NCI-H1105 (cell line): ENCODE measurements at regions not wholly inside any gene's neighbourhood (a gene's known extent, or its start where the extent isn't known, plus 50 kb on each side); places are given as distances from the start of the nearest gene placed in this dataset.
"Not testable (repeated sequence)": the region's sequence is repeated elsewhere in the genome, so short reads cannot be mapped to it uniquely, and the experiment has no call there.

Experiments used
- DNase-seq: peaks from one replicate; lab custom pipeline; 2025; lab: John Stamatoyannopoulos, UW

DNA sequence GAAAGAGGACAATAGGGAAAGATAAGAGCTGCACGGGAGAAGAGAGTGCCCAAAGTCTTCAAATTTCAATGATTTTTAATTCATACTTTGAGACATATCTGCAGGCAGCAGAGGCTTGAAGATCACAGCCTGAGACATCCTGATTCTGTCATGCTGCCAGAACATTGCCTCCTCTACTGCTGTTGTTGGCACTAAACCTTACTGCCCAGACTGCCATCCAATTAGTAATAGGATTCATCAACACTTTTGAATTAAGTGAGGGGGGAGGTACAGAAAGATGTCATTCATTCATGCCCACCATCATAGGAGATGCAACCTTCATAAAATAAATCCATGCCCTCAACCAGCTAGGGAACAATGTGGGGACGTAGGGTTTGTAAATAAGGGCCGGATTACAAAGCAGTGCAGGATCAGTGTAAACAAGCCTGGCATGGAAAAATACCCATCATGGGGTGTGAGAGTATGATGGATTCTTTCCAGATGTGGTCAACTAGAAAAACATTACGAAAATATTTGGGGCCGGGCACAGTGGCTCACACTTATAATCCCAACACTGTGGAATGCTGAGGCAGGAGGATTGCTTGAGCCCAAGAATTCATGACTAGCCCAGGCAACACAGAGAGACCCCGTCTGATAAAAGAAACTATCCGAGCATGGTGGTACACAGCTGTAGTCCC is 122.1 kb upstream of the DAPK1 start:
- DNase-seq: no peak

DNA sequence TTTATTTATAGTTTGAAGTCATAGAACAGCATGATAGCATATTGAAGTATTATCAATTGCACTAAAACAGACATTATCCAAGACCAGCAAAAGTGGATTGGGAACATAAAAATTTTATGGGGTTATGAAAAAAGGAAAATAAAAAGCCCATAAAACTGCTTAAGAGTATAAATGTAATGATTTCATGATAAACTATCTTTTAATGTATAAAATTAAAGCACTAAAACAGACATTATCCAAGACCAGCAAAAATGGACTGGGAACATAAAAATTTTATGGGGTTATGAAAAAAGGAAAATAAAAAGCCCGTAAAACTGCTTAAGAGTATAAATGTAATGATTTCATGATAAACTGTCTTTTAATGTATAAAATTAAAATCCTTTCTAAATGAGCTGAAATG is 119.0 kb upstream of the DAPK1 start:
- no peak for DNase-seq

DNA sequence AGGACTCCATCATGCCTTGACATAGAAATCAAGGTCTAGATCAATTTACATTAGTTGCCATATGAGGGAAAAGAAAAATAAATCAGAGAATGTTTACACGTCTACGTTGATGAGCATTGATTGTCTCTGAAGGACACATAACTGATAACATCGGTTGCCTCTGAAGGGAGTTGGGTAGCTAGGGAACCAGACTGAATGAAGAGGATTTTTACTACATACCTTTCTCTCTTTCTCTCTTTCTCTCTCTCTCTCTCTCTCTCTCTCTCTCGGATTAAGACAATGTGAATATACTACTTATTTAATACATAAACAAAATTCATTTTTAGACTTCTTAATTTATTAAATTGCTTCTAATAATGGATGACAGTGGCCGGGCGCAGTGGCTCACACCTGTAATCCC is 118.4 kb upstream of the DAPK1 start:
- DNase-seq: no peak

DNA sequence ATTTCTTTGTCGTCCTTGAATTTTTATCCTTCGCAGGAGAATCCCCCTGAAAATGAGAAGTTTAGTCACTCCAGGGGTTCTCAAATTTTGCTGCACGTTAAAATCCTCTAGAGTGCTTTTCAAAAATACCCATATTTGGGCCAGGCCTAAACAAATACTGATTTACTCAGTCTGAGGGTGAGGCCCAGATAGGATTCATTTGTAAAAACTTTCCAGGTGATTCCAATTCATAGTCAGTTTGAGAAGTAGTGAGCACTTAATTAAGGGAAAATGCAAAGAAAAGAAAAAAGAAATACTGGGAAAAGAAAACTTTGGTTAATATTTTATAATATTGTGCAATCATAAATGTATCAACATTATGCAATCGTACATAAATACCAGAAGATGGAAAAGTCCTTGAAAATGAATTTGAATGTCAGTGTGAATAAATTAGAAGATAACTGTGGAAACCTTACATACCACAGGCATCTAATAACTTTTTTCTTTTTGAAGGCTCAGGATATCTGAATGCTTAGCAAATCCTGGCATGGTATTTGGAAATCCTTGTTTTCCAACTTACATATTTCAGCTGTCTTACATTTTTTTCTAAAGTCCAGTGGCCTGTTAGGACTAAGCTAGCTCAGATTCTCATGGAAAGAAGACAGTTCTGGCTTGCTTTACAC is 116.5 kb upstream of the DAPK1 start:
- no peak for DNase-seq

DNA sequence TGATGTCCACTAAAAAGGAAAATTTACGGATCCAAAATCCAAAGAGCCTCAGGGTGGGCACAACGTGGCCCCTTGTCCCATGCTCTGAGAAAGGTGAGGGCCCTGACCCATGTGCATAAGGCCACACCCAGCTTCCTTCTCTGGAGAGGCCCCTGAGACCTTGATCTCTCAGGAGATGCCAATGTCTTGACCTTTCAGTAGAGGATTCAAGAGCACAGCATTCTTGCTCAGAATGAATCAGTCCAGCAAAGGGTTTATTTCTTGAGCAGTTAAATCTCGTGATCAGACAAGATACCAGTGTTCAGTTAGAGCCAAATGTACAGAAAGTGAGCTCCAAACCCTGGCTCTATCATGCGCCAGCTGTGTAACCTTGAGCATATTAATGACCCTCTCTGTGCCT is 115.9 kb upstream of the DAPK1 start:
- DNase-seq: no peak

DNA sequence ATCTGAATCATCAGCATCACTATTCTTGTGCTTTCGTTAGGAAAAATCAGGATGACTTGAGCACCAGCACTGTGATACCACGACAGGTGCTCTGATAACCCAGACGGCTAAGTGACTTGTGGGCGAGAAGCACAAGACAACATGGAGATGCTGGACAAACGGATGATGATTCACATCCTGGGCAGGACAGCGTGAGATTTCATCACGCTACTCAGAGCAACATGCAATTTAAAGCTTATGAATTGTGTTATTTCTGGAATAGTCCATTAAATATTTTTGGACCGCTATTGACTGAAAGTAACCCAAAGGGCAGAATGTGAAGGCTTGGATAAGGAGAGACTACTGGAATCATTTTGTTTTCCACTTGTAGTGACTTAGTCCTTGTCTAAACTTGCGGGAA is 114.8 kb upstream of the DAPK1 start:
- DNase-seq: no peak

DNA sequence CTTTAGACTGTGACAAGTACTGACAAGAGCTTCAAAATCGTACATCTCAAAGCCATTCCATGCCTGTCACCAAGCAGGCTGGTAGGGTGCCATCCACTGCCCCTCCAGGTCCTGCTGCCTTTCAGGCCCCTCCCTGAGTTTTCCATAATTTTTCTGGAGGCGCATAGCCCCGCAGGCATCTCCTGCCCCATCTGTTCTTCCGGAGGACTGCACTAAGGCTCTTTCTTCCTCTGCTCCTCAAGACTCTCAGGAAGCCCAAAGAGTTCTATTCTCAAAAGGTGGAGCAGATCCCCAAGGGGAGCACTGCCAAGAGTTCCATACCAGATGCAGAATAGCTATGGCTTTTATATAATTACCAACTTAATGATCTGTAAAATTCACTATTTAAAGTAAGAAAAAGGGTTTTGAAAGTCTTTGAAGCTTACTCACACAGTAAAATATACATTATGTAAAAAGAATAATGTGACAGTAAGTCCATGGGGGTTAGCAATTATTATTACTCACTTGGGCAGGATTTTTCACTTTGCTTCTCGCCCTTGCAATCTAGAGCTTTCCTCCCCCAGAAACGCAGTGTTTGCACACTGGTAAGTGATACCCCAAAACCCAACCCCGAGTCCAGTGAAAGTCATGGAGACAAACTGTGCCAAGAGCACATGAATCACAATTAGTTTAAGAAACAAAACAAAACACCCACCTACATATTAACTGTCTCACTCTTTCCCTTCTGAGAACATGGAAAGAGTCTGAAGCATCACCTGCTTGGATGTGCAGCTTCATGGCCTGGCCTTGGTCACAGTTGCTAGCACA is 114.1 kb upstream of the DAPK1 start:
- no peak for DNase-seq

DNA sequence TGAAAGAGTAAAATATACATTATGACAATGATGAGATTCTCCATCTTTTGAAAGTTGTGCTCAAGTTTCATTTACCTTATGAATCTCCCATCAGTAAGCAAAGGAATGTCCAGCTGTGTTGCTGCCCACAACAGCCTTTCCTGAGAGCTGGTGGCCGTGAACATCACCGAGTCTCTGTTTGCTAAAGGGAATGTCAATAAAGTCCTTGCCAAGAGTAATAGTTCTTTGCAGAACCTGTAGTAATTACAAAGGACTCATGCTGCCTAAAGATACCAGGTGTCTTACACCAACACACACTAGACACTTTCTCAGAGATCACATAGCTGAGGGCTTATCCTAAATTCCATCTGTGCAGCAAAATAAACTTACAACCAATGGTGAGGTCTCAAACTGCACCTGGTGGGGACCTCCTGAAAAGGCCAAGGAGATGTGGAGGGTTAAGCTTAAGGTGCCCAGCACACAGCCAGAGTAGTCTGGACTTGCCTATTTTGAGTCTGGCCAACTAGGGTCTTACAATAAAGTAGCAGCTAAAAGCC is 111.1 kb upstream of the DAPK1 start:
- DNase-seq: no peak

DNA sequence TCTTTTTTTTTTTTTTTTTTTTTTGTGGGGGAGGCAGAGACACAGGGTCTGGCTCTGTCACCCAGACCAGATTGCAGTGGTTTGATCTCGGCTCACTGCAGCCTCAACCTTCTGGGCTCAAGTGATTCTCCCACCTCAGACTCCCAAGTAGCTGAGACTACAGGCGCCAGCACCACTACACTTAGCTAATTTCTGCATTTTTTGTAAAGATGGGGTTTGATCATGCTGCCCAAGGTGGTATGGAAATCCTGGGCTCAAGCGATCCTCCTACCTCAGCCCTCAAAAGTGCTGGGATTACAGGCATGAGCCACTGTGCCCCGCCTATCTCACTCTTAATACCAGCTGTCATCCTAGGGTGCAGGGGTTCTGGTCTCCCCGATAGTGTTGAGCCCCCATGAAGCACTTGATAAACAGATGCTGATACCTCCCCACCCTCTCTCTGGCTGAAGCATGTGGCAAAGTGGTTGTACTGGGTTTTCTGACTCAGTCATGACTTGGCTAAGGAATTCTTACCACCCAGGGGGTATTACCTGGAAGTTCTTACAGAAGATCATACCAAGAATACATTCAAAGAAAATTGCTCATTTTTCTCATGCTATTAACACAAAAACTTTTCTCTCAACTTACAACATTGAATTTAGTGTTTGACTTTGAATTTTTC is 110.2 kb upstream of the DAPK1 start:
- no peak for DNase-seq

DNA sequence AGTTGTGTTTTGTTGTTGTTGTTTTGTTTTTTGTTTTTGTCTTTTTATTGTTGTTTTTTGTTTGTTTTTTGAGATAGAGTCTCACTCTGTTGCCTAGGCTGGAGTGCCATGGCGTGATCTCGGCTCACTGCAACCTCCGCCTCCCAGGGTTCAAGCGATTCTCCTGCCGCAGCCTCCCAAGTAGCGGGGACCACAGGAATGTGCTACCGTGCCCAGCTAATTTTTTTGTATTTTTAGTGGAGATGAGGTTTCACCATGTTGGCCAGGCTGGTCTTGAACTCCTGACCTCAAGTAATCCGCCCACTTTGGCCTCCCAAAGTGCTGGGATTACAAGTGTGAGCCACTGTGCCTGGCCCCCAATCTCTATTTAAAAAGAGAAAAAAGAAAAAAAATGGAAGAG is 109.0 kb upstream of the DAPK1 start:
- not testable (repeated sequence) for DNase-seq

DNA sequence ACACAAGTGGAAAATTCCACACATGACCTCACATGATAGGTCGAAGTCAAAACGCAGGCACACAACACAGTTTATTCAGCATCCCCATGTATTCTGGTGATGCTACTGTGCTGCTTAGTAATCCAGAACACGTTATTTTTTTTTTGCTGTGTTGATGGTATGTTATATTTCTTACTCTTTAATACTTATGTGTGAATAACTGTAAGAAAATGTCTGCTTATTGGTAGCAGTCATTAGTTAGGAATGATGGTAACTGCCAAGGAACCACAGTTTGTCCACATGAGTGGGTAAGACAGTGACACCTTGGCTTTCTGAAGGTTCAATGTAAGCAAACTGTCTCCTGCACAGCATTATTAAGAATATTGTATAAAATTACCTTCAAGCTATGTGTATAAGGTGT is 107.7 kb upstream of the DAPK1 start:
- DNase-seq: no peak

DNA sequence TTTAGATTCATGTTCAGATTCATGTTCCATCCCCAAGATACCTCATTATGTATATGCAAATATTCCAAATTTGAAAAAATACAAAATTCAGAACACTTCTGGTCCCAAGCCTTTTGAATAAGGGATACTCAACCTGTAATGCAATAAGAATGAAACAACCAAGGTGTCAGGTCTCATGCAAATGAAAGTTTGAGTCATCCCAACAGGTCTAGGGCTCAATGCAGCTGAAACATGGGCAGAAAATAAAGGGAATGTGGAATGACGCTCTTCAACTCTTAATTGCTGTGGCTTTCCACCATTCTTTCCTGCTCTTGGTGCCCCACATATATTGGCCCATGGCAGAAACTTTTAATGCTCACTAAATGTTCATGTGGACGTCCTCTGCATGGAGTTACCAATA is 107.3 kb upstream of the DAPK1 start:
- no peak for DNase-seq

DNA sequence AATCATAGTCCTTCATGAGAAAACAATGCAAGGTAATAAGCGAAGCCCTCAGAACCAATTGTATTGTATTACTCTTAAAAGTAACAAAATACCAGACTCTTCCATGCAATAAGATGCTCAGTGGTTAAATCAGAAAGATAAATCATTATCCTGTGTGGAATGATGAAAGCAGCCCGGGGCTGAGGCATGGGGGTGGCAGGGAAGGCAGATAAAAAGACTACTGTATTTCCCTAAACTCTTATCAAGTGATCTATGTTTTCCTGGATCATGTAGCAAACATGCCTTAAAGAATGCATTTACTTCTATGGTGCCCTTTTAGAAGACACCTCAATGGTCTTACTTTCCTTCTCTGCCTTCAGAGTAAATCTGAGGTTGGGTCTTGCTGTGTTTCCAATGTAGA is 105.6 kb upstream of the DAPK1 start:
- no peak for DNase-seq

DNA sequence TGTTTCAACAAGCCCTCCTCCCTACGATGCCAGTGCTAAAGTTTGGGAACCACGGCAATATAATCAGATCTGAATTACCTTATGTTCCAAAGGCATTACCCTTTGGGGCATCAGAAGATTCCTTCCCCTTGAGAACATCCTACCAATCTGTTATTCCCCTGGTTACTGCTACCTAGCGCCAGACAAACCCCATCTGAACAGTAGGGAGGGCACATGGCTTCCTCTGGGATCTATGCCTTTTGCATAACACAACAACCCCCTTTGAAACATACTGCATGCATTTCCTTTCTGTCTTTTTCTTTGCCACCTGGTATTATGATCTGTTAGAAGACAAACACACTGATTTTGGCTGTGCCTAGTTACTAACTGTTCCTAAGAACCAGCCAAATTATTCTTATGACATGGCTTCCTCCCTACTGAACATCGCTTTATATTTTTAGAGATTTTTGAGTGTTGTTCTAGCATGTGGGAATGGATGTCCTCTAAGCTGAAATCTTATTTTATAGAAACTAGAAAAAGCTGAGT is 103.9 kb upstream of the DAPK1 start:
- DNase-seq: no peak

DNA sequence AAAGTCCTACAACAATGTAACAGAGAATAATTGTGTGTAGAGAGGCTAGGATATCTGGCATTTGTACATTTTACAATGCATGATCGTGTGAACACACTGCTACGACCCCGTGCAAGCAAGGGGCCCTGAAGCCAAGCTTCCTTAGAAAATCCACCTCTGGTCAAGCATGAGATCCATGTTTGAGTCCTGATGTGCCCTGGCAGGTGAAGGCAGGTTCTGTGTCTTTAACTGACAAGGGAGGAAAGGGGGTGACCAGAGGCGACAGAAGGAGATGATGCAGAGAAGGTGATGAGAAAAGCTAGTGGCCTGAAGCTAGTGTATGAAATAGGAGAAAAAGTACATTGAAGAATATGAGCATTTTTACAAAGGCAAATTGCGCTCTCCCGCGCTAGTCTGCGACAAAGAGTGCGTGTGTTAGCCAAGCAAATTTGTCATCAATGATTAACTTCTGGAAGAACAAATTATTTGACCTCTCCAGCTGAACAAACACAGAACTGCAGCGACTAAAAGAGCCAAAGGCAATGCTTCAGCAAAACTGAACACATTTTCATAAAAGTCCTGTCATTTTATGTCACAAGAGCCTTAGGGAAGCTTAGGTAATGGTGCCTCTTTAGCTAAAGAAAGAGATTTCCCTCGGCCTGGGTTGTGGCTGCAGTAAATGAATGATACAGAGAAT is 101.7 kb upstream of the DAPK1 start:
- peak; percentile 18 for DNase-seq

DNA sequence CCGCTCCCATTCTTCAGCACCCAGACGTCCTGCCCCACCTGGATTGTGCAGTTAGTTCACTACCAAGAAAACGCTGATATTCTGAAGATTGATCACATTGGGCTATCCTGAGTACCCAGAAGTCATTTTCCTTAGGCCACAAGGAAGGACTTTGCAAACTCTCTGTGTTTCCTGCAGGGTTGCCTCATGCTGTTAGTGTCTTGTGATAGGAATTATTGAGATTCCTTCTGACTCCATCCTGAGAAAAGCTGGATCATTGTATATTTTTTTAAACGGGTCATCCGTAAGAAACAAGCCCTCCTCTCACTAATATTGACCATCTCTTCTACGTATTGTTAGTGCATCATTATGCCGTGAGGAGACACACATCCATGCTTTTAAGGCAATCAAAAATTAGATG is 96.0 kb upstream of the DAPK1 start:
- DNase-seq: no peak

DNA sequence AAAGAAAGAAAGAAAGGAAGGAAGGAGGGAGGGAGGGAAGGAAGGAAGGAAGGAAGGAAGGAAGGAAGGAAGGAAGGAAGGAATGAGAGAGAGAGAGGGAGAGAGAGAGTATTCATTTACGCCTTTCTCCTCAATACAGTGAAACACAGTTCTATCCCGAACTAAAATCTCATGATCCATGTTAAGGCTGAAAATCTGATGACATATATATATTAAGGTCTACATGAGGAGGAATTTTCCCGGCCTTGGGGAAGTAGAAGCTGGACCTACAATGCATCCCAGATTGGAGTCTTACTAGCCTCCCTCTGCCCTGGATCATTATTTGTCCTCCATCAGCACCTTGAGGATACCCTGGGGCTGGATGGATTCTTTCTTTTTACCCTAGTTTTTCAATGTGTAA is 95.1 kb upstream of the DAPK1 start:
- no peak for DNase-seq

DNA sequence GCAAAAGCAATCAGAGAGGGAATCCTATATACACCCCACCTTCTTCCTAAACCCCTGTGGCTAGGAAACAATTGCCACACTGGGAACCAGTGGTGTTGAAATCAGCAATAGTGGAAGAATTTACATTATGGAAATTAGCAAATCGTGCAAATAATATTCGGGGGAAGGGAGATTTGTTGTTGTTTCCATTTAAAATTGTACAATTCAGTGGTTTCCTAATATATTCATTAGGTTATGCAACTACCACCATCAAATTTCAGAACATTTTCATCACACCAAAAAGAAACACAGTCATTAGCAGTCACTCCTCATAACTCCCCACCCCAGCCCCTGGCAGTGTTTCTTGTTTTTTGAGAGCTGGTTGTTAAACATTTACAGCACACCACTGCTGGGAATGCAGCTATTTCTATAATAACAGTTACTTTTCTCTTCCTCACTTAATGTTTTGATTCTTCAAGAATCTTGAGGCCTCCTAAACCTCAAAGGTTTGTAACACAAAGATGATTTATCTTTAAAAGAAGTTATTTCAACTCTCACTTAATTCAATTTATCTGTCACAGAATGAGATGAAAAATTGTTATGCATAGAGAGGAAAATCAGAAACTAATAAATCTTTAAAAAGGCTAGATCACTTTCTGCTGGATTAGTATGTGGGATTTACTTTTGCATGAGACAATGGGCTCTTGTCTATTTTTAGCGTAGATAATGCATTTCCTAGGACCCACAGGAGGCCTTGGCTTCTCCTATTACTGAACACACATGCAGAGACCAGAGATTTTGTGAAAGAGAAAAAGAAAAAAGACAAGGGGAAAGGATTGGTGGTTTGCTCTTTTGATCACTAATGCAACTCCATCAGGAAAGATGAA is 91.8 kb upstream of the DAPK1 start:
- DNase-seq: no peak

DNA sequence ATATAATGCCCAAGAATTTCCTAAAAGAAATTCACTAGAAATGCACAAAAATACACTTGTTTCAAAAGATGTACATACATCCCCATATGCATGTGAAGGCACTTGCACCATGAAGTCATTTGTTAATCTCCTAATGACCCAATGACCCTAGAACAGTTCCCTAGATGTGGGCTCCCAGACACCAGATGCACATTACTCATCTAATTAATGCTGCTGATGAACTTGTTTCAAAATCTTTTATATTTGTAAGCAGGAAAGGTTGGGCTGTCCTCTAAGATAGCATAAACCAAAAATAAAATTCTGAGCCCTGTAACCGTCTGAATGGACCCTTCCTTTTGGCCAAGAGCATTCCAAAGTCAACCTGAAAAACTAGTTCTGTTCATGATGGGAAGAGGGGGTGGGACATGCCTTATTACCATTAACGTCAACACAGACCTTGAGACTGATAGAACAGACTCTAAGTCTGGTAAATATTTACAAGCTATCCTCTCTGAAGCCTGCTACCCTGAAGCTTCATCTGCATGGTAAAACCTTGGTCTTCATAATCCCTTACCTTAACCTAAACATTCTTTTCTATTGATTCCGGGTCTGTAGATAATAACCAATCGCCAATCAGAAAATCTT is 91.0 kb upstream of the DAPK1 start:
- DNase-seq: no peak
